ENCODE measurements at regions not wholly inside any gene's neighbourhood (a gene's known extent, or its start where the extent isn't known, plus 50 kb on each side); places are given as distances from the start of the nearest gene placed in this dataset.

DNA sequence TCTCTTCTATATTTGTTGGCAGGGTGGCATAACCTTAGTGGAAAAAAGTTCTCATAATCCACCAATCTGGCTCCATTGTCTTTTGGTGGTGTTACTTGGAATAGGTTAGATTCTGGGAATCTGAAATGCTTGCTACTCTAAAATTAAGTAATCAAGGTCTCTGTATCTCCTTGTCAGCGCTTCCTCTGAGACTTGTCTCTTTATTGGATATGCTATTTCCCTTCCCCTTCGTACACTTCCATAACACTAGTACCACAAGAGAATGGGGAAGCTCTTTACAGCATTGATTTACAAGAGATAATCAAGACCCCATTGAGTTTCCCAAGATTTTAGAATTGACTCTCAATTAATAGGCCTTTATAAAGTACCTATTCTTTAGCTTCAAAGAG, 280.2 kb downstream of the ADGB start:
- Histone ChIP-seq H3K27ac (no peak overlapping the region), H3K36me3 (no peaks in the 10 kb centered on the region), H3K4me1 (no peaks in the 10 kb centered on the region), H3K9me3 (no peaks in the 10 kb centered on the region), H3K27me3 (no peaks in the 10 kb centered on the region), H3K4me3 (no peak overlapping the region)
- no peak for TF ChIP-seq CTCF (IDR thresholded peaks at IDR 0.05)
- no peak for DNase-seq (ENCODE audit: low spot score in 2 of 2)
- intact Hi-C loops (cut with DNase I): no loop called here

DNA sequence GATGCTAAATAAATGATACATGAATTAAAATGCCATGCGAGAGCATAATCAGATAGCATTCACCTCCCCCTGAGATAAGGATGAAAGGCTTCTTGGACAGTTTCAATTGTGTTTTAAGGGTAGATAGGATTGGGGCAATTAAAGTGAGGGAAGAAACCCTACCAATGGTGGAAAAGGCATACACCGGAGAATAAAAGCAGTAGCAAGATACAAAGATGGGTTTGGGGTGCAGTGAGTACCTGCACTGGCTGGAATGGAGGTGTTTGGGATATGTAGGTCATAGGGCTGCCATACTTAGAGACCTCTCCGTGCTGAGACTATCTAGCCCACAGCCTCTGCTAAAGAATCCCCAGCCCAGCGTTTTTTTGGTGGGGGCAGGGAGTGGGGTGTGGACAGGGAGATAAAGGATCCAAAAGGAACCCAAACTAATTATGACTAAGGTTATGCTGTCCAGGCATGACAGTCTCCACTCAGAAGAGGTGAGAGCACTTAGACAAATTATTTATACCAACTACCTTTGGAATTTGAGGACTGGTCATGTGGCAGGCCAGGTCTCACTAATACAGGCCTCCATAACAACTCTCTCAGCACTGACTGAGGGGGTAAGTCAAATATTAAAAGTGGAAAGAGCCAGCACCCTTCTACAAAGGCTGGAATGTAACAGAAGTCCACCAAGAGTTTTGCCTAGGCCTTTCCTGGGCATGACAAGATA, 280.8 kb downstream of the ADGB start:
- Histone ChIP-seq H3K27ac (no peak overlapping the region), H3K36me3 (no peaks in the 10 kb centered on the region), H3K9me3 (no peaks in the 10 kb centered on the region), H3K4me1 (no peaks in the 10 kb centered on the region), H3K27me3 (no peaks in the 10 kb centered on the region), H3K4me3 (no peak overlapping the region)
- intact Hi-C loops (cut with DNase I): no loop called here
- DNase-seq (ENCODE audit: low spot score in 2 of 2): no peak
- no peak for TF ChIP-seq CTCF (IDR thresholded peaks at IDR 0.05)

DNA sequence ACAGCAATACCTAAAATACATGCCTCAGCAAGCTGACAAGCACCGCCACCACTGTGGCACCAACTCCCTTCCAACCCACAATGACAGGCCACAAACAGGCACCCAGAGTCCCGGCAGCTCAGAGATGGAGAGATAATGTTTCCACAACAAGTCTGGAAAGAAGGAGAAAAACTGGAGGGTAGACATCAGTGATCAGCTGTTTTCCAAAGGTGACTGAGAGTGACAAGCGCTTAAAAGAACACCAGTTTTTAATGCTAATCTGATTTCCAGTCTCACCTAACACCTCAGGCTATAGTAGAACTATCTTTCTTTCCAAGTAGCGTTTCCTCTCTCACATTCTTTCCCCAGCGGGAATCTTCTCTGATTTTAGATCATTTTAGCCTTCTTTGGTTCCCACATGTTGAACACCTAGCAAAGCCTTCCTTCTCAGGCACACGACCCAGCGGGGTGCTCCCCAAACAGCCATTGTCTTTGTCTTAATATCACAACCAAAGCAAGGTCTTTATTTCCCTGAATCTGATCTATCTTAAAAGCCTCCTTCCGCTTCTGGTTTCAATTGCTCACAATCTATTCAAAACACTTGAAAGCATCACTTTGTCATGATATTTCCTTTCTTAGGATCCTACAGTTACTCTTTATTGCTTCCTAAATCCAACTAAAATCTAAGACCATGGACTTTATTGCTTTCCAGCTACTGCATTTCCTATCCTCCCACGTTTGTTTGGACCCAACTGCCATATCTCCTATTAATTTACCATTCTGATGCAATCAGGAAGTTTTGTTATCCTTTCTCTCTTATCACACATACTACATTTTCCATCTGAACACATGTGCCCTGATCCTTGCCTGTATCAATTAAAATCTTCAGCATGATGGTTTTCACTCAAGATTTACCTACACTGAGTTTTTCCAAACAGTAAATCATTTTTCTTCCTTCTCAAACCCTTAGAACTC, 282.7 kb downstream of the ADGB start:
- no peaks in the 10 kb centered on the region for H3K4me1 ChIP-seq
- TF ChIP-seq CTCF (IDR thresholded peaks at IDR 0.05): no peak
- DNase-seq (ENCODE audit: low spot score in 2 of 2): no peak
- no peak overlapping the region for H3K27ac ChIP-seq
- intact Hi-C loops (cut with DNase I): no loop called here
- no peaks in the 10 kb centered on the region for H3K36me3 ChIP-seq
- H3K9me3 ChIP-seq: no peaks in the 10 kb centered on the region
- H3K27me3 ChIP-seq: no peaks in the 10 kb centered on the region
- no peak overlapping the region for H3K4me3 ChIP-seq

DNA sequence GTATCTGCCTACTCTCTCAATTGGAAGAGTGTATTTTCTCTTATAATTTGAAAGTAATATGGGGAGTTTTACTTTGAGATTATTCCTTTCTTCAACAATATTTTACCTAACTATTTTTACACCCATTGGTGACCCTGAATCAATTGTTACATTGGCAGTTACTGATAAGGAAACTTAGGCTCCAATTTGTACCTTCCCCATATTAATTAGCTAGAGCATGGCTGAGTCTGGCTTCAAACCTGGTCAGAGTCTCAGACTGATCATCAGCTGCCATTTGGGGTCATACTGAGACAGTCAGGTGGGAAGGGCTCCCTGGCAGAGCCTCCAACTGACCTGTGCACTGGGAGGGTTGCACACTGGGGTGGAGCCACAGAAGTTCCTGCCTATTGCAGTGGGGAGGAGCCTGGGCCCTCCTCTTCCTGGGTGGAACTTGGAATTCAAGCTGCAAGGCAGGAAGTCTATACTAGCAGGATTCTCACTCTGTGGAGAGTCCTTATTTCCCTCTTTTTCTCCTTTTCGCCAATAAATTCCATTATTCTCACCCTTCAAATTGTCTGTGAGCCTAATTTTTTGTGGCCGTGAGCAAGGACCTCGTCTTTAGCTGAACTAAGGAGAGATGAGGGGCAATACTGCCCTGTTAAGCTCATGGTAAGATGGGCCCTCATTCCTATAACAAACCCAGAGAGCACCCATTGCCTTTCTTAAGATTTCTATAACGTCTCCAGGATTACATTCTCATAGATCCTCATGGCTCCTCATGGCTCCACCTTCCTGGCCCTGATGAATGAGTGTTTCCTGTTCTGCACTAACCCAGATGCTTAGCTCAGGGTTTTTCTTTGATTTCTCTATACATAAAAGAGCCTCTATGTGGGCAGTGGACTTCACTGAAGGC, 285.1 kb downstream of the ADGB start:
- H3K27ac ChIP-seq: no peak overlapping the region
- H3K4me3 ChIP-seq: no peak overlapping the region
- no peak for TF ChIP-seq CTCF (IDR thresholded peaks at IDR 0.05)
- intact Hi-C loops (cut with DNase I): no loop called here
- H3K36me3 ChIP-seq: no peaks in the 10 kb centered on the region
- H3K9me3 ChIP-seq: no peaks in the 10 kb centered on the region
- no peaks in the 10 kb centered on the region for H3K27me3 ChIP-seq
- H3K4me1 ChIP-seq: no peaks in the 10 kb centered on the region
- no peak for DNase-seq (ENCODE audit: low spot score in 2 of 2)

- Histone ChIP-seq H3K27ac (no peak overlapping the region), H3K4me1 (no peaks in the 10 kb centered on the region), H3K27me3 (no peaks in the 10 kb centered on the region), H3K4me3 (no peak overlapping the region), H3K36me3 (no peaks in the 10 kb centered on the region), H3K9me3 (no peaks in the 10 kb centered on the region)
- no peak for TF ChIP-seq CTCF (IDR thresholded peaks at IDR 0.05)
- intact Hi-C loops (cut with DNase I): no loop called here
- no peak for DNase-seq (ENCODE audit: low spot score in 2 of 2)
Observed at GRCh38 chr6:146884728-146885127, 286.0 kb downstream of the ADGB start.

Data from ascending aorta (tissue), 2 donors.